ENCODE measurements at regions not wholly inside any gene's neighbourhood (a gene's known extent, or its start where the extent isn't known, plus 50 kb on each side); places are given as distances from the start of the nearest gene placed in this dataset.

GRCh38 chr10:94107191-94107590, 113.5 kb downstream of the PLCE1 start:
- Mint-ChIP-seq H3K27me3 (peaks cover 12% of the 10 kb centered on the region), H3K36me3 (ENCODE audit: insufficient read depth) (no peaks in the 10 kb centered on the region), H3K27ac (no peak overlapping the region), H3K4me3 (ENCODE audit: low read depth) (no peak overlapping the region), H3K9me3 (ENCODE audit: low read depth) (no peaks in the 10 kb centered on the region), H3K4me1 (ENCODE audit: low read depth) (peaks cover 14% of the 10 kb centered on the region)
- TF ChIP-seq CTCF (IDR thresholded peaks at IDR 0.05; ENCODE audit: unreplicated experiment), result no peak
- DNase-seq (ENCODE audit: low spot score, unreplicated experiment), result no peak

- peaks cover 14% of the 10 kb centered on the region for H3K4me1 Mint-ChIP-seq (ENCODE audit: low read depth)
Measured at GRCh38 chr10:94108200-94108599, 114.5 kb downstream of the PLCE1 start.

DNA sequence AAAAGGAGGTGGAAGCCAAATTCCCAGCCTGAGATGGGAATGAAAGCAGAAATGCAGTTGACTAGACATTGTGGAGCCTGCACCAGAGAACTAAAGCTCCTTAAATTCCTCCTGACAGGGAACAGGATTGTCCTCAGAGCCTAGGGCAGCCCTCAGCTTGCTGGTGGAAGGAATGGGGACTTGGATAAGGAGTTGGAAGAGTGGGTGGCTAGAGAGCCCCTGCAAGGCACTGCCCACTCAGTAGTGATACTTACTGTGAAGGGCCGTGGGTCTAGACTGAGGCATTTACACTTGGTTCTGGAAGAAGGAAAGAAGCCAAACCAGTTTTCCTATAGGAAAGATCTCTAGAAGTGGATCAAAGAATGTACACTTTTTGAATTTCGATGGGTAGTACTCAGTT, 117.6 kb downstream of the PLCE1 start:
- Mint-ChIP-seq H3K4me1 (ENCODE audit: low read depth) (no peaks in the 10 kb centered on the region), H3K27ac (no peak overlapping the region), H3K9me3 (ENCODE audit: low read depth) (no peaks in the 10 kb centered on the region), H3K4me3 (ENCODE audit: low read depth) (no peak overlapping the region), H3K36me3 (ENCODE audit: insufficient read depth) (peaks cover 3% of the 10 kb centered on the region), H3K27me3 (peaks cover 11% of the 10 kb centered on the region)
- no peak for DNase-seq (ENCODE audit: low spot score, unreplicated experiment)
- TF ChIP-seq CTCF (IDR thresholded peaks at IDR 0.05; ENCODE audit: unreplicated experiment), result no peak

More at GRCh38 chr10:94108200-94108599, 114.5 kb downstream of the PLCE1 start:
- Mint-ChIP-seq H3K27me3 (peaks cover 12% of the 10 kb centered on the region), H3K27ac (no peak overlapping the region), H3K36me3 (ENCODE audit: insufficient read depth) (no peaks in the 10 kb centered on the region), H3K9me3 (ENCODE audit: low read depth) (no peaks in the 10 kb centered on the region), H3K4me3 (ENCODE audit: low read depth) (no peak overlapping the region)
- no peak for TF ChIP-seq CTCF (IDR thresholded peaks at IDR 0.05; ENCODE audit: unreplicated experiment)
- no peak for DNase-seq (ENCODE audit: low spot score, unreplicated experiment)

DNA sequence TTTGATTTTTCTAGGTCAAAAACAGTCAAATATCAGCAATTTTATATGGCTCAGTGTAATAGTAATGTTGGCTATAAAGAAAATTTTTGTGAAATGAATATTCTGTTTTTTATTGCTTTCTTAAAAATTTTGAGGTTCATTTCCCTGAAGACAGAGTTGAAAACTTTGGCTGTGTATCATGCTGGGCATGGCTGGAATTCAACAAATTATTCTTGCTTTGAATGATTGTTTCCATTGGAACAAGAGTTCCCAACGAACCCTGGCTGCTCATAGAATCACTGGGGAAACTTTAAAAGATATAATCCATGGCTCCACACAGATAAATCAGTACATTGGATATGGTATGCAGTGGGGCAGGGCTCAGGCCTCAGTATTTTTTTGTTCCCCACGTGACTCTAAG, 118.6 kb downstream of the PLCE1 start:
- no peaks in the 10 kb centered on the region for H3K4me1 Mint-ChIP-seq (ENCODE audit: low read depth)
- no peak for TF ChIP-seq CTCF (IDR thresholded peaks at IDR 0.05; ENCODE audit: unreplicated experiment)
- no peak overlapping the region for H3K27ac Mint-ChIP-seq
- no peak for DNase-seq (ENCODE audit: low spot score, unreplicated experiment)
- no peaks in the 10 kb centered on the region for H3K9me3 Mint-ChIP-seq (ENCODE audit: low read depth)
- H3K4me3 Mint-ChIP-seq (ENCODE audit: low read depth), result no peak overlapping the region
- H3K36me3 Mint-ChIP-seq (ENCODE audit: insufficient read depth), result peaks cover 3% of the 10 kb centered on the region
- H3K27me3 Mint-ChIP-seq, result peaks cover 3% of the 10 kb centered on the region

DNA sequence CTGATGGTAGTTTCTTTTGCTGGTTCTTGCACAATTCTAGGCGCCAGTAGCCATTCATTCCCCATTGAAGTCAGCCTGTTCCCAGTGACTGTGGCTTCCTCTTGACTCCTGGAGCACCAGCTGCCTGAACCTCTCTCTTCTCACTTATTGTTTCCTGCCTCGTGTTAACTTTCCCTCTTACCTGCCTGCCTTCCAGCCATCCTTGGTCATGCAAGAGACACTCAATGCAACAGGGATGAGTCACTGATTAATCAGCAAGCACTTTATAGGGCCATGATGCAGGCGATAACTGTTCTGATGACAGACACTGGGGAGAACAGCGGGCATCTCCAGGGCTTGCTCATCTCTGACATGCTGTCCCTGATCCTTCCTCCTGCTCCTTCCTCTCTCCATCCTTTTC, 122.0 kb downstream of the PLCE1 start:
- Mint-ChIP-seq H3K9me3 (ENCODE audit: low read depth) (peaks cover 6% of the 10 kb centered on the region), H3K27ac (no peak overlapping the region), H3K36me3 (ENCODE audit: insufficient read depth) (peaks cover 6% of the 10 kb centered on the region), H3K27me3 (no peaks in the 10 kb centered on the region), H3K4me3 (ENCODE audit: low read depth) (no peak overlapping the region), H3K4me1 (ENCODE audit: low read depth) (no peaks in the 10 kb centered on the region)
- TF ChIP-seq CTCF (IDR thresholded peaks at IDR 0.05; ENCODE audit: unreplicated experiment), result no peak
- DNase-seq (ENCODE audit: low spot score, unreplicated experiment), result no peak
